ENCODE measurements at regions not wholly inside any gene's neighbourhood (a gene's known extent, or its start where the extent isn't known, plus 50 kb on each side); places are given as distances from the start of the nearest gene placed in this dataset.

GRCh38 chr7:40937879-40938278 is 765.0 kb downstream of the INHBA start:
- FAIRE-seq: no peak
- no peak for TF ChIP-seq CTCF (IDR thresholded peaks at IDR 0.05; ENCODE audit: insufficient read depth, missing control alignments)
- DNase-seq (ENCODE audit: insufficient read length, low spot score): no peak

GRCh38 chr7:40935435-40935834 is 767.5 kb downstream of the INHBA start:
- no peak for FAIRE-seq
- no peak for TF ChIP-seq CTCF (IDR thresholded peaks at IDR 0.05; ENCODE audit: insufficient read depth, missing control alignments)
- DNase-seq (ENCODE audit: insufficient read length, low spot score): no peak

GRCh38 chr7:40923626-40924025 is 779.3 kb downstream of the INHBA start:
- FAIRE-seq (no peak), DNase-seq (ENCODE audit: insufficient read length, low spot score) (no peak)
- TF ChIP-seq CTCF (IDR thresholded peaks at IDR 0.05; ENCODE audit: insufficient read depth, missing control alignments): no peak

GRCh38 chr7:40922316-40922670 is 780.6 kb downstream of the INHBA start:
- DNase-seq (ENCODE audit: insufficient read length, low spot score) (no peak), FAIRE-seq (no peak)
- no peak for TF ChIP-seq CTCF (IDR thresholded peaks at IDR 0.05; ENCODE audit: insufficient read depth, missing control alignments)

- FAIRE-seq (no peak), DNase-seq (ENCODE audit: insufficient read length, low spot score) (no peak)
- no peak for TF ChIP-seq CTCF (IDR thresholded peaks at IDR 0.05; ENCODE audit: insufficient read depth, missing control alignments)
These were observed 781.1 kb downstream of the INHBA start for GRCh38 chr7:40921589-40922315.

GRCh38 chr7:40918701-40919271 is 784.0 kb downstream of the SUGCT start:
- no peak for TF ChIP-seq CTCF (IDR thresholded peaks at IDR 0.05; ENCODE audit: insufficient read depth, missing control alignments)
- no peak for FAIRE-seq
- no peak for DNase-seq (ENCODE audit: insufficient read length, low spot score)

- no peak for FAIRE-seq
- TF ChIP-seq CTCF (IDR thresholded peaks at IDR 0.05; ENCODE audit: insufficient read depth, missing control alignments): no peak
- DNase-seq (ENCODE audit: insufficient read length, low spot score): no peak
These were observed 782.0 kb downstream of the SUGCT start for GRCh38 chr7:40916813-40917212.

All from D721Med (cell line).